HG03575 (cell line): ENCODE measurements at regions not wholly inside any gene's neighbourhood (a gene's known extent, or its start where the extent isn't known, plus 50 kb on each side); places are given as distances from the start of the nearest gene placed in this dataset.

Experiments used
- ATAC-seq: cut with Tn5 transposase; IDR thresholded peaks from one replicate; pipeline ENCODE4 v1.9.1; 2021; ENCODE audit not compliant: unreplicated experiment, insufficient number of reproducible peaks, low FRiP score; ENCODE audit errors: extremely low read depth

- ATAC-seq, result no peak
Measured at GRCh38 chr7:49228426-49229098, 304.2 kb downstream of the CDC14C start.

GRCh38 chr7:49229246-49229645, 304.9 kb downstream of the CDC14C start:
- ATAC-seq, result no peak

- no peak for ATAC-seq
Measured at GRCh38 chr7:49243521-49243920, 319.2 kb downstream of the CDC14C start.

- ATAC-seq, result no peak
Measured at GRCh38 chr7:49244543-49244942, 320.2 kb downstream of the CDC14C start.

- no peak for ATAC-seq
Measured at GRCh38 chr7:49245062-49245461, 320.7 kb downstream of the CDC14C start.

GRCh38 chr7:49247759-49248158, 323.4 kb downstream of the CDC14C start:
- ATAC-seq, result no peak

- no peak for ATAC-seq
Measured at GRCh38 chr7:49255054-49255453, 330.7 kb downstream of the CDC14C start.

GRCh38 chr7:49260538-49260937, 336.2 kb downstream of the CDC14C start:
- no peak for ATAC-seq

GRCh38 chr7:49261928-49262327, 337.6 kb downstream of the CDC14C start:
- ATAC-seq, result no peak

GRCh38 chr7:49264530-49264929, 340.2 kb downstream of the CDC14C start:
- ATAC-seq, result no peak

- no peak for ATAC-seq
Measured at GRCh38 chr7:49273897-49274296, 349.6 kb downstream of the CDC14C start.

GRCh38 chr7:49279891-49280290, 355.5 kb downstream of the CDC14C start:
- ATAC-seq, result no peak

- ATAC-seq, result no peak
Measured at GRCh38 chr7:49287653-49288052, 363.3 kb downstream of the CDC14C start.

- no peak for ATAC-seq
Measured at GRCh38 chr7:49294611-49295010, 370.3 kb downstream of the CDC14C start.

- ATAC-seq, result no peak
Measured at GRCh38 chr7:49295146-49295545, 370.8 kb downstream of the CDC14C start.

- ATAC-seq, result no peak
Measured at GRCh38 chr7:49297958-49298357, 373.6 kb downstream of the CDC14C start.

GRCh38 chr7:49308787-49309186, 384.4 kb downstream of the CDC14C start:
- no peak for ATAC-seq

GRCh38 chr7:49320083-49320482, 395.7 kb downstream of the CDC14C start:
- ATAC-seq, result no peak

GRCh38 chr7:49321843-49322242, 397.5 kb downstream of the CDC14C start:
- ATAC-seq, result no peak

- no peak for ATAC-seq
Measured at GRCh38 chr7:49322476-49322875, 398.1 kb downstream of the CDC14C start.

GRCh38 chr7:49324040-49324439, 399.7 kb downstream of the CDC14C start:
- ATAC-seq, result no peak
